DMS 273 (cell line): ENCODE measurements at regions not wholly inside any gene's neighbourhood (a gene's known extent, or its start where the extent isn't known, plus 50 kb on each side); places are given as distances from the start of the nearest gene placed in this dataset.
"Not testable (repeated sequence)": the region's sequence is repeated elsewhere in the genome, so short reads cannot be mapped to it uniquely, and the experiment has no call there.

Experiments
- DNase-seq: peaks from one replicate; lab custom pipeline; 2025; ENCODE audit not compliant: unreplicated experiment; lab: John Stamatoyannopoulos, UW

GRCh38 chr13:78160793-78161192, 242.2 kb upstream of the EDNRB start:
- DNase-seq, result no peak

DNA sequence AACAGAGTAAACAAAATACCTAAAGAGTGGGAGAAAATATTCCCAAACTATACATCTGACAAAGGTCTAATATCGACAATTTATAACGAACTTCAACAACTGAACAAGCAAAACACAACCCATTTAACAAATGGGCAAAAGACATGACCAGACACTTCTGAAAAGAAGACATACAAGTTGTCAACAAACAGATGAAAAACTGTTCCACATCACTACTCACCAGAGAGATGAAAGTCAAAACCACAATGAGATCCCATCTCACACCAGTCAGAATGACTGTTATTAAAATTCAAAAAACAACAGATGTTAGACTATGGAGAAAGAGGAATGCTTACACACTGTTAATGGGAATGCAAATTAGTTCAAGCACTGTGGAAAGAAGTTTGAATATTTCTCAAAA, 233.8 kb upstream of the EDNRB start:
- DNase-seq, result no peak

- DNase-seq, result no peak
Observed at GRCh38 chr13:78147905-78148304, 229.3 kb upstream of the EDNRB start.

GRCh38 chr13:78145276-78145675, 226.6 kb upstream of the EDNRB start:
- no peak for DNase-seq

DNA sequence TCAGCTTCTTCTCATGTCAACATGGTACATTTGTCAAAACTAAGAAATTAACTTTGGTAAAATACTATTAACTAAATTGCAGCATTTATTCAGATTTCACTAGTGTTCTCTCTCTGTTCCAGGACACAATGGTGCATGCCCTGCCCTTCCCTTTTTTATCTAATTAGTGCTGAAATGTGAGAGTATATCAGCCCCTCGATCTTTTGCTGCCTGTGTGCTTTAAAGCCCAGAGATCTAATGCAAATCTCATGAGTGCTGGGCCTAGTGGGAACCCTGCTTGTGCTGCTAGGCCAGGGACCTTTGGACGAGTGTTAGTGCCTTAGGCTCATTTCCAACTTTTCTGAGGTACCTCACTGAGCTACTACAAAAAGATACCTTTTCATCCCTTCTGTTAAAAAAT, 221.1 kb upstream of the EDNRB start:
- DNase-seq, result no peak

DNA sequence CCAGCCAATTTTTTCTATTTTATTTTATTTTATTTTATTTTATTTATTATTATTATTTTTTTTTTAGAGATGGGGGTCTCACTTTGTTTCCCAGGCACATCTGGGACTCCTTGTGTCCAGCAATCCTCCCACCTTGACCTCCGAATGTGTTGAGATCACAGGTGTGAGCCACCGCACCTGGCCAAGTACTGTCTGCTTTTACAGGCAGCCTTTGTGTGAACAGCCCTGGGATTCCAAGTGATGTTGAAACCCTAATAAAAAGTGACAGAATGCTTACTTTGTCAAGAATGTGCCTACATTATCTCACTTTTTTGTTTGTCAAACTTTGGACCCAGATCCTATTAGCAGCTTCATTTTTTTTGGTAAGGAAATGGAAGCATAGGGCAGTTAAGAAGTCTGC, 220.1 kb upstream of the EDNRB start:
- DNase-seq, result no peak

DNA sequence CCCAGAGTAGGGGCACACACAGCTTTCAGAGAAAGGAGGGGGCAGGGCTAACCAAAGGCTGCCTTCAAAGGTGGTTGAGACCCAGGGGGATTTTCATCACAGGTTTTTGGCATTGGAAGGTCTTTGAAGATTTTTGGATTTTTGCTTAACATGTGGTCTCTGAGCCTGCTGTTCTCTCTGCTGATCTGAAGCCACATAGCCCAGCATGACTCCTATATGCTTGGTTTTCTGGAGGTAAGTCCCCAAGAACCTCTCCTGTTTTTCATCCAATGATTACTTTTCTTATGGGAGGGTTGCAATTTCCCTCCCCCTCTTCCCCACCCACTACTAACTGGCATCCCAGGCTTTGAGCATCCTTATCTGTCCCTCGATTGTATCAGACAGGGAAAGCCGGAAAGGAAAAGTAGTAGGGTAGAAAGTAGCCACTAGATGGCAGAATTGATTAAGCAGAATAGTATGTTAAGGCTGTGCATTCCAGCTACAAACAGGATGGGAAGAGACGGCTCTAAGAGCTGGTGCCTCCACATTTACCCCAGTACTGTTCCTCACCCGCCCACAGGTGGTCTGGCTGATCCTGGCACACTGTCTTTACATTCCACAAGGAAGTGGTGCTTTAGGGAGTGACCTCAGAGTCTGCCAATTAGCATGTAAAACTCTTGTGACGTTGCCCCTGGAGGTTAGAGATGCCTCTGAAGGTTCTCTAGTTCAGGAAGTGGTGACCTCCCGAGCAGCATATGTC, 218.9 kb upstream of the EDNRB start:
- peak; percentile 82 for DNase-seq

- DNase-seq, result no peak
Observed at GRCh38 chr13:78136966-78137365, 218.3 kb upstream of the EDNRB start.

- peak; percentile 30 for DNase-seq
Observed at GRCh38 chr13:78133511-78133910, 214.9 kb upstream of the EDNRB start.

DNA sequence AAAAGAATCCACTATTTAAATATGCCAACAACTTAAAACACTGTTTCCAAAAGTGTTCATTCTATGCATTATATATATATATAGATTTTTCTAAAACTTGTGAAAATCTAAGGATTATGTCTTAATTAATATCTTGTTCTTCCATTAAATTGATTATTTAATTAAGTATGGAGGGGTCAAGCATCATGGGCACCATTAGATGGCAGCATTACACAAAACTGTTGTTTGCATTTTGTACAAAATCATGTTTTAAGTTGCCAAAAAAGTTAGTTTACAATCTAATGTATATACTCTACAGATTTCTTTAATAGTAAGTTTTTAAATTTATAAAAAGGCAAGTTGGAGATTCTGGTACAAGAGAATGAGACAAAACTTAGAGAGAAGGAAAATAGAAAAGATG, 213.2 kb upstream of the EDNRB start:
- peak; percentile 3 for DNase-seq

DNA sequence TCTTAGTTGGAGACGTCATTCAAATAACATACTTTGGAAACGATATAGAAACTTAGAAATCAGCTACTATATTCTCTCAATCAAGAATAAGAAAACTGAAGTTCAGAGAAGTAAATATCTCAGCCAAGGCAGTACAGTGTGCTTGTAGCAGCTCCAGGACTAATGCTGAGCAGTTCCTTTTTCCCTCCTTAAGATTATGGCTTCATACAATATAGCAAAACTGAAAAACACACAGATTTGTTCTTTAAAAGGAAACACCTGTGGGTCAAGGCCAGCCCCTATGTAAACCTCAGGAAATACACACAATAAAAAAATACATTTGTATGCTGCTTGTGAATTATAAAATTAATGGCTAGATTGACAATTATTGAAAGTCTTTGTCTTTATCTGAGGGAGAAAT, 212.7 kb upstream of the EDNRB start:
- no peak for DNase-seq

- no peak for DNase-seq
Observed at GRCh38 chr13:78129823-78130222, 211.2 kb upstream of the EDNRB start.

GRCh38 chr13:78129359-78129758, 210.7 kb upstream of the EDNRB start:
- DNase-seq, result no peak

GRCh38 chr13:78121459-78122348, 203.1 kb upstream of the EDNRB start:
- peak; percentile 69 for DNase-seq

- no peak for DNase-seq
Observed at GRCh38 chr13:78121001-78121400, 202.4 kb upstream of the EDNRB start.

DNA sequence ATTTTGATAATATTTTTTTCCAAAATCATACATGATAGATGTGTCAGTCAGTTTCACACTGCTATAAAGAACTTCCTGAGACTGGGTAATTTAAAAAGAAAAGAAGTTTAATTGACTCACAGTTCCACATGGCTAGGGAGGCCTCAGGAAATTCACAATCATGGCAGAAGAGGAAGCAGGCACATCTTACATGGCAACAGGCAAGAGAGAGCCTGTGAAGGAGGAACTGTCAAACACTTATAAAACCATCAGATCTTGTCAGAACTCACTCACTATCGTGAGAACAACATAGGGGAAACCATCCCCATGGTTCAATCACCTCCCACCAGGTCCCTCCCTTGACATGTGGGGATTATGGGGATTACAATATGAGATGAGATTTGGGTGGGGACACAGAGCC, 201.5 kb upstream of the EDNRB start:
- DNase-seq, result not testable (repeated sequence)

GRCh38 chr13:78117070-78117469, 198.4 kb upstream of the EDNRB start:
- not testable (repeated sequence) for DNase-seq

DNA sequence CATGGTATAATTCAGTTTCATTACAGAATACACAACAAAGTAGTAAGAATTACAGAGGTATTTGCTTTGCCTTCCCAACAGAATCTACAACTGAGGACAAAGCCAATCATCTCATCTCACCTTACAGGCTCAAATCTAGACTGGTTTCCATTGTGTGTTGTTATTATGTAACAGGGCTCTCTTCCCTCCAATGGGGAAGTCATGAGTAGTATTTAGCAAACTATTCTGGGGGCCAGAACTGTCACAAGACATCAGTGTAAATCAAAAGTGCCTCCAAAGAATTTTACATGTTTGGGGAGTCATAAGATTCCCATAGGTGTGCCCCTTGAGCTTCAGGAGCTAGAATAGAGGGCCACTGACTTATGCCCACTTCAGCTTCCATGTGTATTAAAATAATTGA, 187.0 kb upstream of the EDNRB start:
- no peak for DNase-seq

DNA sequence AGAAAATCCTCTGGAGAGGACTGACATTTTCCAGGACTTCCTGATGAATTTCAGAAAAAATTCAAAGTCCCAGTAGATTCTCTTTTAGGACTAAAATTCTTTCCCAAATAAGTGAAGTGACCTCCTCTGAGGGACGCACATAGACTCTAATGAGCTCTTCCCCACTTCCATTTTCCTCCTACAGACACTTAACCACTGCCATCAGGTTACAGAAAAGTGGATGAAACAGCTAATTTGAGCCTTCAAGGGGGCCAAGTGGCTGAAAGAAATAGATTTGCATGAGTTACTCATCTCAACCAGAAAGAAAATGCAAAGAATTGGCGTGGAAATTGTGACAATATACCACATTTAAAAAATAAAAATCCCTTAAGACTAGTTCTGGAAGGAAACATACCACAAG, 185.3 kb upstream of the EDNRB start:
- DNase-seq, result no peak

GRCh38 chr13:78102741-78103140, 184.1 kb upstream of the EDNRB start:
- DNase-seq, result no peak

- DNase-seq, result no peak
Observed at GRCh38 chr13:78102121-78102677, 183.6 kb upstream of the EDNRB start.

- no peak for DNase-seq
Observed at GRCh38 chr13:78100486-78100885, 181.9 kb upstream of the EDNRB start.
